HEK293 (cell line): ENCODE measurements at regions not wholly inside any gene's neighbourhood (a gene's known extent, or its start where the extent isn't known, plus 50 kb on each side); places are given as distances from the start of the nearest gene placed in this dataset.

Experiments
- GLI2 ChIP-seq: fragments of 450-650 bp; formaldehyde crosslinking; IDR thresholded peaks from 2 replicates; pipeline ENCODE4; 2017; ENCODE audit warnings: missing biosample characterization, missing genetic modification characterization, low read depth, borderline replicate concordance
- IKZF3 ChIP-seq: fragments of 450-650 bp; IDR thresholded peaks from 2 replicates; pipeline ENCODE4 v1.5.0; 2018; ENCODE audit warnings: missing biosample characterization, mild to moderate bottlenecking, missing genetic modification characterization, moderate library complexity
- MYNN ChIP-seq: fragments of 450-650 bp; formaldehyde crosslinking; IDR thresholded peaks from 2 replicates; pipeline ENCODE4 v1.5.1; 2016; ENCODE audit warnings: missing biosample characterization, missing genetic modification characterization, borderline replicate concordance
- PRDM1 ChIP-seq: fragments of 450-650 bp; formaldehyde crosslinking; IDR thresholded peaks from 2 replicates; pipeline ENCODE4; 2016; ENCODE audit warnings: missing biosample characterization, missing genetic modification characterization
- ZNF274 ChIP-seq, 2 experiments: fragments of 200-500 bp in 1 of 2; fragments of 450-650 bp in 1 of 2; sonication (Bioruptor generic) in 1 of 2; formaldehyde crosslinking in 1 of 2; IDR thresholded peaks; 2 replicates each; pipeline versions ENCODE4 v1.5.1 to v1.6.1; 2014 to 2016; ENCODE audit warnings: borderline replicate concordance in 1 of 2, inconsistent platforms in 1 of 2, low read length in 1 of 2, missing biosample characterization in 1 of 2, missing genetic modification characterization in 1 of 2
- ZNF501 ChIP-seq: fragments of 450-650 bp; formaldehyde crosslinking; IDR thresholded peaks from 2 replicates; pipeline ENCODE4 v1.5.1; 2016; ENCODE audit warnings: missing biosample characterization, missing genetic modification characterization
- TF ChIP-seq, protein P1 (sequence below): fragments of 450-650 bp; formaldehyde crosslinking; conservative IDR thresholded peaks from 2 replicates; pipeline ENCODE4 v1.5.1; 2016; ENCODE audit warnings: low read depth, missing biosample characterization, missing genetic modification characterization

DNA sequence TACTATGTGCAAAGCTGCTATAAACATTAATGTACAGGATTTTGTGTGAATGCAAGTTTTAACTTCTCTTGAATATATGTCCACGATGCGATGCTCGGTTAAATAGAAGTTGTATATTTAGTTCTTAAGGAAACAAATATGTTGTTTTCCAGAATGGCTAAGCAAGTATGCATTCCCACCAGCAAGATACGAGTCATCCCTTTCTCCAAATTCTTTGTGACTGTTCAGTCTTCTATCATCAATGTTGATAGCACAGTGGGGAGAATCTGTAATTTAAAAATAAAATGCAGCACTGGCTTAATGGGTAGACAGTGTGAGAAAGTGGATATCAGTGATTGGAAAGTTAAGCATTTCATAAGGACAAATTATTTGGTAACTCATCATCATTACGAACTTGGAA is 1340.8 kb downstream of the PCDH9 start:
- TF ChIP-seq ZNF501 (tag by site-specific recombination) (no peak), ZNF274 (IDR thresholded peaks at IDR 0.05; ENCODE audit: low read length) (no peak), ZNF274 (tag by site-specific recombination; IDR thresholded peaks at IDR 0.05; ENCODE audit: borderline replicate concordance) (no peak), IKZF3 (tag by site-specific recombination) (no peak), GLI2 (no peak), PRDM1 (tag by site-specific recombination) (no peak), MYNN (tag by site-specific recombination) (no peak)
- TF ChIP-seq, protein P1, sequence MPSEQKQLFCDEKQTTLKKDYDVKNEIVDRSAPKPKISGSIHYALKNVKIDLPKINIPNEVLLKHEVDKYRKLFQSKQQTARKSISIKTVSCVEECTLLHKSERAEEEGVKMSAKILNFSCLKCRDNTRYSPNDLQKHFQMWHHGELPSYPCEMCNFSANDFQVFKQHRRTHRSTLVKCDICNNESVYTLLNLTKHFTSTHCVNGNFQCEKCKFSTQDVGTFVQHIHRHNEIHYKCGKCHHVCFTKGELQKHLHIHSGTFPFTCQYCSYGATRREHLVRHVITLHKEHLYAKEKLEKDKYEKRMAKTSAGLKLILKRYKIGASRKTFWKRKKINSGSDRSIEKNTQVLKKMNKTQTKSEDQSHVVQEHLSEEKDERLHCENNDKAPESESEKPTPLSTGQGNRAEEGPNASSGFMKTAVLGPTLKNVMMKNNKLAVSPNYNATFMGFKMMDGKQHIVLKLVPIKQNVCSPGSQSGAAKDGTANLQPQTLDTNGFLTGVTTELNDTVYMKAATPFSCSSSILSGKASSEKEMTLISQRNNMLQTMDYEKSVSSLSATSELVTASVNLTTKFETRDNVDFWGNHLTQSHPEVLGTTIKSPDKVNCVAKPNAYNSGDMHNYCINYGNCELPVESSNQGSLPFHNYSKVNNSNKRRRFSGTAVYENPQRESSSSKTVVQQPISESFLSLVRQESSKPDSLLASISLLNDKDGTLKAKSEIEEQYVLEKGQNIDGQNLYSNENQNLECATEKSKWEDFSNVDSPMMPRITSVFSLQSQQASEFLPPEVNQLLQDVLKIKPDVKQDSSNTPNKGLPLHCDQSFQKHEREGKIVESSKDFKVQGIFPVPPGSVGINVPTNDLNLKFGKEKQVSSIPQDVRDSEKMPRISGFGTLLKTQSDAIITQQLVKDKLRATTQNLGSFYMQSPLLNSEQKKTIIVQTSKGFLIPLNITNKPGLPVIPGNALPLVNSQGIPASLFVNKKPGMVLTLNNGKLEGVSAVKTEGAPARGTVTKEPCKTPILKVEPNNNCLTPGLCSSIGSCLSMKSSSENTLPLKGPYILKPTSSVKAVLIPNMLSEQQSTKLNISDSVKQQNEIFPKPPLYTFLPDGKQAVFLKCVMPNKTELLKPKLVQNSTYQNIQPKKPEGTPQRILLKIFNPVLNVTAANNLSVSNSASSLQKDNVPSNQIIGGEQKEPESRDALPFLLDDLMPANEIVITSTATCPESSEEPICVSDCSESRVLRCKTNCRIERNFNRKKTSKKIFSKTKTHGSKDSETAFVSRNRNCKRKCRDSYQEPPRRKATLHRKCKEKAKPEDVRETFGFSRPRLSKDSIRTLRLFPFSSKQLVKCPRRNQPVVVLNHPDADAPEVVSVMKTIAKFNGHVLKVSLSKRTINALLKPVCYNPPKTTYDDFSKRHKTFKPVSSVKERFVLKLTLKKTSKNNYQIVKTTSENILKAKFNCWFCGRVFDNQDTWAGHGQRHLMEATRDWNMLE, result no peak
